ENCODE measurements at regions not wholly inside any gene's neighbourhood (a gene's known extent, or its start where the extent isn't known, plus 50 kb on each side); places are given as distances from the start of the nearest gene placed in this dataset.

- no peak for DNase-seq
Observed at GRCh38 chr3:73783811-73784210, 159.1 kb upstream of the PDZRN3 start.

GRCh38 chr3:73781541-73781940 is 156.8 kb upstream of the PDZRN3 start:
- no peak for DNase-seq

GRCh38 chr3:73774645-73775044 is 149.9 kb upstream of the PDZRN3 start:
- DNase-seq, result no peak

- DNase-seq, result no peak
Observed at GRCh38 chr3:73773233-73773632, 148.5 kb upstream of the PDZRN3 start.

GRCh38 chr3:73772076-73772886 is 147.5 kb upstream of the PDZRN3 start:
- DNase-seq, result no peak

GRCh38 chr3:73768524-73769308 is 144.0 kb upstream of the PDZRN3 start:
- DNase-seq, result no peak

- no peak for DNase-seq
Observed at GRCh38 chr3:73766599-73767381, 142.0 kb upstream of the PDZRN3 start.

GRCh38 chr3:73765878-73766545 is 141.3 kb upstream of the PDZRN3 start:
- DNase-seq, result no peak

GRCh38 chr3:73762855-73763254 is 138.1 kb upstream of the PDZRN3 start:
- no peak for DNase-seq

GRCh38 chr3:73759297-73759711 is 134.6 kb upstream of the PDZRN3 start:
- no peak for DNase-seq

- DNase-seq, result no peak
Observed at GRCh38 chr3:73757536-73757935, 132.8 kb upstream of the PDZRN3 start.

GRCh38 chr3:73753985-73754384 is 129.2 kb upstream of the PDZRN3 start:
- DNase-seq, result no peak

- no peak for DNase-seq
Observed at GRCh38 chr3:73752338-73752737, 127.6 kb upstream of the PDZRN3 start.

- DNase-seq, result no peak
Observed at GRCh38 chr3:73746623-73747022, 121.9 kb upstream of the PDZRN3 start.

- peak; percentile 54 for DNase-seq
Observed at GRCh38 chr3:73745526-73746191, 120.9 kb upstream of the PDZRN3 start.

- DNase-seq, result no peak
Observed at GRCh38 chr3:73743551-73743950, 118.8 kb upstream of the PDZRN3 start.

- DNase-seq, result no peak
Observed at GRCh38 chr3:73739791-73740453, 115.2 kb upstream of the PDZRN3 start.

- no peak for DNase-seq
Observed at GRCh38 chr3:73738711-73739110, 114.0 kb upstream of the PDZRN3 start.

GRCh38 chr3:73734211-73735089 is 109.7 kb upstream of the PDZRN3 start:
- DNase-seq, result no peak

GRCh38 chr3:73733746-73734145 is 109.0 kb upstream of the PDZRN3 start:
- no peak for DNase-seq
